ENCODE measurements at regions not wholly inside any gene's neighbourhood (a gene's known extent, or its start where the extent isn't known, plus 50 kb on each side); places are given as distances from the start of the nearest gene placed in this dataset.

GRCh38 chr14:98174041-98174440 is 1098.0 kb downstream of the BCL11B start:
- H3K4me3 ChIP-seq (ENCODE audit: low read length): no peak overlapping the region
- H3K9me3 ChIP-seq (ENCODE audit: low read length): no peaks in the 10 kb centered on the region
- no peak overlapping the region for H2AFZ ChIP-seq (ENCODE audit: low read depth, low read length)
- H3K27me3 ChIP-seq (ENCODE audit: insufficient read depth, low read depth, low read length): no peaks in the 10 kb centered on the region
- H3K9ac ChIP-seq (ENCODE audit: low read length): no peak overlapping the region
- no peaks in the 10 kb centered on the region for H3K79me2 ChIP-seq (replicated peaks; ENCODE audit: insufficient read depth, low read length)
- no peak for TF ChIP-seq MXI1 (conservative IDR thresholded peaks at IDR 0.05; ENCODE audit: poor library complexity, severe bottlenecking)
- TF ChIP-seq CTCF (IDR thresholded peaks at IDR 0.05; ENCODE audit: poor library complexity, severe bottlenecking): no peak
- no peak for TF ChIP-seq EP300 (conservative IDR thresholded peaks at IDR 0.05; ENCODE audit: poor library complexity, severe bottlenecking)
- TF ChIP-seq RAD21 (conservative IDR thresholded peaks at IDR 0.05): no peak
- TF ChIP-seq TAF1 (IDR thresholded peaks at IDR 0.05; ENCODE audit: low read depth): no peak
- no peak for TF ChIP-seq REST (IDR thresholded peaks at IDR 0.05; ENCODE audit: borderline replicate concordance)
- no peak for TF ChIP-seq SMC3 (conservative IDR thresholded peaks at IDR 0.05; ENCODE audit: poor library complexity)
- no peak for TF ChIP-seq POLR2AphosphoS5 (IDR thresholded peaks at IDR 0.05)
- TF ChIP-seq EZH2 (IDR thresholded peaks at IDR 0.05; ENCODE audit: borderline replicate concordance, insufficient read depth, low read length, poor library complexity, severe bottlenecking): no peak
- no peaks in the 10 kb centered on the region for H3K36me3 ChIP-seq (ENCODE audit: insufficient read depth, low read length)
- H3K4me2 ChIP-seq (ENCODE audit: low read length): no peak overlapping the region
- H4K20me1 ChIP-seq (ENCODE audit: insufficient read depth): no peaks in the 10 kb centered on the region
- H3F3A ChIP-seq (ENCODE audit: insufficient read depth, low read length, poor library complexity, severe bottlenecking): no peaks in the 10 kb centered on the region
- no peak overlapping the region for H3K27ac ChIP-seq (ENCODE audit: low read length)
- H3K9me2 ChIP-seq (ENCODE audit: insufficient read depth, low read length): no peaks in the 10 kb centered on the region

GRCh38 chr14:98175436-98175835 is 1096.6 kb downstream of the BCL11B start:
- Histone ChIP-seq H3K4me2 (ENCODE audit: low read length) (no peak overlapping the region), H3K27ac (ENCODE audit: low read length) (no peak overlapping the region), H3K4me3 (ENCODE audit: low read length) (no peak overlapping the region), H2AFZ (ENCODE audit: low read depth, low read length) (no peak overlapping the region), H3K9me2 (ENCODE audit: insufficient read depth, low read length) (no peaks in the 10 kb centered on the region), H3F3A (ENCODE audit: insufficient read depth, low read length, poor library complexity, severe bottlenecking) (no peaks in the 10 kb centered on the region), H3K9ac (ENCODE audit: low read length) (no peak overlapping the region), H3K36me3 (ENCODE audit: insufficient read depth, low read length) (no peaks in the 10 kb centered on the region), H4K20me1 (ENCODE audit: insufficient read depth) (no peaks in the 10 kb centered on the region), H3K27me3 (ENCODE audit: insufficient read depth, low read depth, low read length) (no peaks in the 10 kb centered on the region), H3K79me2 (replicated peaks; ENCODE audit: insufficient read depth, low read length) (no peaks in the 10 kb centered on the region), H3K9me3 (ENCODE audit: low read length) (no peaks in the 10 kb centered on the region)
- no peak for TF ChIP-seq RAD21 (conservative IDR thresholded peaks at IDR 0.05)
- TF ChIP-seq CTCF (IDR thresholded peaks at IDR 0.05; ENCODE audit: poor library complexity, severe bottlenecking): no peak
- TF ChIP-seq REST (IDR thresholded peaks at IDR 0.05; ENCODE audit: borderline replicate concordance): no peak
- TF ChIP-seq EZH2 (IDR thresholded peaks at IDR 0.05; ENCODE audit: borderline replicate concordance, insufficient read depth, low read length, poor library complexity, severe bottlenecking): no peak
- TF ChIP-seq SMC3 (conservative IDR thresholded peaks at IDR 0.05; ENCODE audit: poor library complexity): no peak

Measured in neural cell (in vitro differentiated cells).